Uterus (tissue), 2 donors: ENCODE measurements at regions not wholly inside any gene's neighbourhood (a gene's known extent, or its start where the extent isn't known, plus 50 kb on each side); places are given as distances from the start of the nearest gene placed in this dataset.

Source experiments
- CTCF ChIP-seq, 4 experiments: fragments of 200-600 bp in 2 of 4; fragments of 450-650 bp in 2 of 4; sonication (generic) in 2 of 4; IDR thresholded peaks; one replicate each; pipeline ENCODE4 v1.5.1; 2016 to 2019; ENCODE audit warnings: antibody characterized with exemption in 4 of 4, mild to moderate bottlenecking in 2 of 4, moderate library complexity in 1 of 4
- POLR2A ChIP-seq, 2 donors: fragments of 450-650 bp; IDR thresholded peaks; one replicate each; pipeline ENCODE4 v1.6.1; 2016; ENCODE audit warnings: antibody characterized with exemption in 2 of 2, mild to moderate bottlenecking in 1 of 2, moderate library complexity in 1 of 2

DNA sequence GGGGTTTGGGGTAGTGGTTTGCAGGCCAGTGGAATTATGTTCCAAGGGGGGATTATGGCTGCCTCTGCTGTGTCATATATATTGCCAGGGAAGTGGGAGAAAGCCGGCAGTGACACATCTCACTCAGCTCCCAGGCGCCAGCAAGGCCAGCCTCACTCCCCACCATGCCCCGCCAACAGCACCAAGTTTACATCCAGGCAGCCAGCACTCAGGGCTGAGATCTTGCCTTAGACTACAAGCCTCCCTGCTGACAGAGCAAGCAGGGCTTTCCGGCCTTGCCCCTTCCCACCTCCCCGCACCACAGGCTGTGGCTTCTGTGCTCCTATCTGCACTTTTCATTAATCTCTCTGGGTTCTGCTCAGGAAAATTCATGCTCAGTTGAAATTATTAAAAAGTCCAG lies 385.1 kb downstream of the MZT1 start:
- TF ChIP-seq CTCF (IDR thresholded peaks at IDR 0.05) (no peak), POLR2A (IDR thresholded peaks at IDR 0.05) (no peak)
